Fibroblast of lung (primary cell): ENCODE measurements at regions not wholly inside any gene's neighbourhood (a gene's known extent, or its start where the extent isn't known, plus 50 kb on each side); places are given as distances from the start of the nearest gene placed in this dataset.

Experiments used
- EZH2 ChIP-seq: IDR thresholded peaks from 2 replicates; pipeline ENCODE4 v1.5.1; 2012; ENCODE audit warnings: low read length, control low read depth, mild to moderate bottlenecking; ENCODE audit errors: missing control alignments
- TF ChIP-seq, protein P1 (sequence below), 2 donors: IDR thresholded peaks in 1 of 2; conservative IDR thresholded peaks in 1 of 2; 1 replicate in 1 of 2; 2 replicates in 1 of 2; pipeline ENCODE4 v1.5.1; 2011 to 2012; ENCODE audit warnings: low read length in 2 of 2, control low read depth in 1 of 2, inconsistent platforms in 1 of 2, low read depth in 1 of 2, mild to moderate bottlenecking in 1 of 2

DNA sequence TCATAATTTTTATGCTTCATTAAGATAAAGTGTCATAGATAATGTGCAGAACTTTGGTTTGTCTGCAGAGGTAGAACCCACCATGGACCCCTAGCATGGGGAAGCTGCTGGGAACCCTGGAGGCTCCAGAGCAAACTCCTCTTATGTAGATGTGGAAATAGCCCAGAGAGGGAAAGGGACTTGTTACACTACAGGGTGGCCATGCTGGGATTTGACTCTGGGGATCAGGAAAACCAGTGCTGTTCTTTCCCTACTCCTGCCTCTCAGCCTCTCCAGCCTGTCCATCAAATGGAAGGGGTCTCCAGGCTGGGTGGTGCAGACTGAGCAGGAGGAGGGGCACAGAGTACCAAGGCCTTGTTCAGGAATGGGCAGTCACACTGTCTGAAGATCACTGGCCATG lies 54.2 kb downstream of the MSX1 start:
- TF ChIP-seq, protein P1, sequence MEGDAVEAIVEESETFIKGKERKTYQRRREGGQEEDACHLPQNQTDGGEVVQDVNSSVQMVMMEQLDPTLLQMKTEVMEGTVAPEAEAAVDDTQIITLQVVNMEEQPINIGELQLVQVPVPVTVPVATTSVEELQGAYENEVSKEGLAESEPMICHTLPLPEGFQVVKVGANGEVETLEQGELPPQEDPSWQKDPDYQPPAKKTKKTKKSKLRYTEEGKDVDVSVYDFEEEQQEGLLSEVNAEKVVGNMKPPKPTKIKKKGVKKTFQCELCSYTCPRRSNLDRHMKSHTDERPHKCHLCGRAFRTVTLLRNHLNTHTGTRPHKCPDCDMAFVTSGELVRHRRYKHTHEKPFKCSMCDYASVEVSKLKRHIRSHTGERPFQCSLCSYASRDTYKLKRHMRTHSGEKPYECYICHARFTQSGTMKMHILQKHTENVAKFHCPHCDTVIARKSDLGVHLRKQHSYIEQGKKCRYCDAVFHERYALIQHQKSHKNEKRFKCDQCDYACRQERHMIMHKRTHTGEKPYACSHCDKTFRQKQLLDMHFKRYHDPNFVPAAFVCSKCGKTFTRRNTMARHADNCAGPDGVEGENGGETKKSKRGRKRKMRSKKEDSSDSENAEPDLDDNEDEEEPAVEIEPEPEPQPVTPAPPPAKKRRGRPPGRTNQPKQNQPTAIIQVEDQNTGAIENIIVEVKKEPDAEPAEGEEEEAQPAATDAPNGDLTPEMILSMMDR (conservative IDR thresholded peaks at IDR 0.05 in 1 of 2, IDR thresholded peaks at IDR 0.05 in 1 of 2; ENCODE audit: low read depth in 1 of 2, low read length in 2 of 2) = no peak
- no peak for TF ChIP-seq EZH2
